GM20000 (cell line): ENCODE measurements at regions not wholly inside any gene's neighbourhood (a gene's known extent, or its start where the extent isn't known, plus 50 kb on each side); places are given as distances from the start of the nearest gene placed in this dataset.
"Not testable (repeated sequence)": the region's sequence is repeated elsewhere in the genome, so short reads cannot be mapped to it uniquely, and the experiment has no call there.

Experiments used
- DNase-seq: peaks from one replicate; pipeline ENCODE4 v3.0.0; 2012; ENCODE audit warnings: low spot score
- CTCF ChIP-seq: IDR thresholded peaks from 2 replicates; pipeline ENCODE4 v1.5.1; 2012; ENCODE audit warnings: mild to moderate bottlenecking, control low read depth; ENCODE audit errors: extremely low read depth, missing control alignments

- no peak for DNase-seq
- TF ChIP-seq CTCF = no peak
Observed at GRCh38 chr2:191500884-191501560, 176.9 kb upstream of the NABP1 start.

- no peak for TF ChIP-seq CTCF
- DNase-seq = no peak
Observed at GRCh38 chr2:191501561-191502168, 176.3 kb upstream of the NABP1 start.

GRCh38 chr2:191506515-191506914 lies 171.4 kb upstream of the NABP1 start:
- TF ChIP-seq CTCF = no peak

GRCh38 chr2:191507252-191507853 lies 170.6 kb upstream of the NABP1 start:
- not testable (repeated sequence) for DNase-seq

More at GRCh38 chr2:191506515-191506914, 171.4 kb upstream of the NABP1 start:
- DNase-seq = no peak

GRCh38 chr2:191508738-191509137 lies 169.2 kb upstream of the NABP1 start:
- no peak for TF ChIP-seq CTCF
- no peak for DNase-seq

- TF ChIP-seq CTCF = no peak
- no peak for DNase-seq
Observed at GRCh38 chr2:191512216-191512835, 165.6 kb upstream of the NABP1 start.

GRCh38 chr2:191512874-191513273 lies 165.1 kb upstream of the NABP1 start:
- no peak for DNase-seq
- TF ChIP-seq CTCF = no peak
